DOHH2 (cell line): ENCODE measurements at regions not wholly inside any gene's neighbourhood (a gene's known extent, or its start where the extent isn't known, plus 50 kb on each side); places are given as distances from the start of the nearest gene placed in this dataset.

Experiments
- CTCF ChIP-seq: fragments of 200-600 bp; sonication (generic); IDR thresholded peaks from one replicate; pipeline ENCODE4 v1.5.1; 2014; ENCODE audit warnings: antibody characterized with exemption, mild to moderate bottlenecking, low read depth, low read length; ENCODE audit not compliant: poor library complexity, severe bottlenecking
- EZH2phosphoT487 ChIP-seq: fragments of 200-600 bp; sonication (generic); IDR thresholded peaks from 2 replicates; pipeline ENCODE4 v1.6.1; 2017; ENCODE audit warnings: borderline replicate concordance, mild to moderate bottlenecking, antibody characterized with exemption, low read length, moderate library complexity, mixed read lengths

GRCh38 chr3:5757213-5757804 lies 569.8 kb downstream of the EDEM1 start:
- TF ChIP-seq CTCF, result no peak
- no peak for TF ChIP-seq EZH2phosphoT487
